PC-3 (cell line): ENCODE measurements at regions not wholly inside any gene's neighbourhood (a gene's known extent, or its start where the extent isn't known, plus 50 kb on each side); places are given as distances from the start of the nearest gene placed in this dataset.
A peak's percentile ranks its signal among the peaks of the same experiment; 100 is the strongest.

Source experiments
- ATAC-seq: fragments of 200-7000 bp; cut with Tn5 transposase; 2 replicates; pipeline ENCODE4 v1.9.1; 2020; ENCODE audit warnings: mild to moderate bottlenecking, moderate library complexity
- BruUV-seq: library from RNA; stranded (reverse); fragments of 400-500 nt; replicated peaks from 2 replicates; lab custom pipeline; 2021; lab: Mats Ljungman, UMichigan
- CTCF ChIA-PET: fragments of 300-600 bp; sonication (Branson Sonifier 250); formaldehyde crosslinking; loops from one replicate; lab custom pipeline; 2022; ENCODE audit warnings: antibody characterized with exemption; lab: Charles Lee
- POLR2A ChIA-PET: fragments of 300-600 bp; sonication (Branson Sonifier 250); formaldehyde crosslinking; loops from one replicate; lab custom pipeline; 2022; ENCODE audit warnings: antibody characterized with exemption; ENCODE audit not compliant: unreplicated experiment; lab: Charles Lee
- DNase-seq: peaks from one replicate; pipeline ENCODE4 v3.0.0-alpha.2; 2015
- H2AFZ ChIP-seq: fragments of 300-600 bp; sonication (generic); 2 replicates; pipeline ENCODE4 v1.6.0; 2016; ENCODE audit warnings: antibody characterized with exemption, low read length
- H3F3A ChIP-seq: fragments of 300-600 bp; sonication (generic); one replicate; pipeline ENCODE4 v1.6.0; 2017; ENCODE audit warnings: antibody characterized with exemption, low read length, control low read depth, mild to moderate bottlenecking; ENCODE audit not compliant: unreplicated experiment
- H3K27ac ChIP-seq: fragments of 300-600 bp; sonication (generic); 2 replicates; pipeline ENCODE4 v1.5.1; 2016; ENCODE audit warnings: mild to moderate bottlenecking, low read length
- H3K27me3 ChIP-seq: fragments of 300-600 bp; sonication (generic); 2 replicates; pipeline ENCODE4 v1.6.1; 2016; ENCODE audit warnings: low read length, mixed read lengths
- H3K36me3 ChIP-seq: fragments of 300-600 bp; sonication (generic); 2 replicates; pipeline ENCODE4 v1.6.1; 2016; ENCODE audit warnings: low read depth, mixed run types, low read length, mixed read lengths
- H3K4me1 ChIP-seq: fragments of 300-600 bp; sonication (generic); 2 replicates; pipeline ENCODE4 v1.5.1; 2016; ENCODE audit warnings: low read length; ENCODE audit not compliant: insufficient read depth
- H3K4me2 ChIP-seq: fragments of 300-600 bp; sonication (generic); 2 replicates; pipeline ENCODE4 v1.6.0; 2016; ENCODE audit warnings: low read length
- H3K4me3 ChIP-seq: fragments of 300-600 bp; sonication (generic); 2 replicates; pipeline ENCODE4 v1.5.1; 2016; ENCODE audit warnings: mild to moderate bottlenecking, low read length, mixed read lengths
- H3K79me2 ChIP-seq: fragments of 300-600 bp; sonication (generic); 2 replicates; pipeline ENCODE4 v1.6.1; 2017; ENCODE audit warnings: low read length, mixed read lengths
- H3K9ac ChIP-seq: fragments of 300-600 bp; sonication (generic); 2 replicates; pipeline ENCODE4 v1.6.0; 2016; ENCODE audit warnings: mild to moderate bottlenecking, low read length
- H3K9me2 ChIP-seq: fragments of 300-600 bp; sonication (generic); replicated peaks from 2 replicates; pipeline ENCODE4 v1.6.1; 2016; ENCODE audit warnings: mixed run types, low read length, mixed read lengths
- H3K9me3 ChIP-seq: fragments of 300-600 bp; sonication (generic); 2 replicates; pipeline ENCODE4 v1.6.1; 2016; ENCODE audit warnings: low read length, mixed read lengths
- H4K20me1 ChIP-seq: fragments of 300-600 bp; sonication (generic); 2 replicates; pipeline ENCODE4 v1.6.1; 2016; ENCODE audit warnings: low read length, mixed read lengths
- EZH2 ChIP-seq: fragments of 300-600 bp; sonication (generic); IDR thresholded peaks from one replicate; pipeline ENCODE4 v1.6.1; 2017; ENCODE audit warnings: antibody characterized with exemption, mild to moderate bottlenecking, low read length; ENCODE audit not compliant: unreplicated experiment
- EZH2phosphoT487 ChIP-seq: fragments of 300-600 bp; sonication (generic); IDR thresholded peaks from 2 replicates; pipeline ENCODE4 v1.6.1; 2018; ENCODE audit warnings: mild to moderate bottlenecking, antibody characterized with exemption, low read length, borderline replicate concordance
- intact Hi-C: fragments of 100-400 bp; cut with micrococcal nuclease; formaldehyde crosslinking; loops from 2 replicates; pipeline ENCODE4 v1.9.0; 2023
- TF ChIP-seq, protein P1 (sequence below): fragments of 300-600 bp; sonication (generic); conservative IDR thresholded peaks from 2 replicates; pipeline ENCODE4 v1.5.1; 2017; ENCODE audit warnings: antibody characterized with exemption, low read depth, mild to moderate bottlenecking, low read length

- Histone ChIP-seq H3K4me1 (peaks cover 41% of the 10 kb centered on the region), H3K4me2 (no peak overlapping the region), H3K27ac (no peak overlapping the region; the same call in 1 of the 2 replicates)
Measured at GRCh38 chr6:1482381-1483166, 93.2 kb downstream of the FOXF2 start.

GRCh38 chr6:1485678-1486077, 96.3 kb downstream of the FOXF2 start:
- H4K20me1 ChIP-seq = no peaks in the 10 kb centered on the region
- intact Hi-C loops = no loop called here
- peak; percentile 91 for ATAC-seq
- ChIA-PET POLR2A (no interaction called here), CTCF (no interaction called here)
- H2AFZ ChIP-seq = no peak overlapping the region
- H3F3A ChIP-seq = no peaks in the 10 kb centered on the region
- H3K27ac ChIP-seq = peak overlapping the region; percentile 53
- BruUV-seq = no TSS peak
- peak overlapping the region; percentile 25 for H3K4me2 ChIP-seq
- H3K79me2 ChIP-seq = no peaks in the 10 kb centered on the region
- no peak overlapping the region for H3K4me3 ChIP-seq
- DNase-seq = peak; percentile 94
- no peaks in the 10 kb centered on the region for H3K36me3 ChIP-seq
- H3K9me2 ChIP-seq = no peaks in the 10 kb centered on the region
- H3K4me1 ChIP-seq = peaks cover 35% of the 10 kb centered on the region
- H3K9ac ChIP-seq = no peak overlapping the region
- H3K27me3 ChIP-seq = no peaks in the 10 kb centered on the region
- H3K9me3 ChIP-seq = no peaks in the 10 kb centered on the region
- TF ChIP-seq EZH2phosphoT487 (no peak), EZH2 (no peak)
- TF ChIP-seq, protein P1, sequence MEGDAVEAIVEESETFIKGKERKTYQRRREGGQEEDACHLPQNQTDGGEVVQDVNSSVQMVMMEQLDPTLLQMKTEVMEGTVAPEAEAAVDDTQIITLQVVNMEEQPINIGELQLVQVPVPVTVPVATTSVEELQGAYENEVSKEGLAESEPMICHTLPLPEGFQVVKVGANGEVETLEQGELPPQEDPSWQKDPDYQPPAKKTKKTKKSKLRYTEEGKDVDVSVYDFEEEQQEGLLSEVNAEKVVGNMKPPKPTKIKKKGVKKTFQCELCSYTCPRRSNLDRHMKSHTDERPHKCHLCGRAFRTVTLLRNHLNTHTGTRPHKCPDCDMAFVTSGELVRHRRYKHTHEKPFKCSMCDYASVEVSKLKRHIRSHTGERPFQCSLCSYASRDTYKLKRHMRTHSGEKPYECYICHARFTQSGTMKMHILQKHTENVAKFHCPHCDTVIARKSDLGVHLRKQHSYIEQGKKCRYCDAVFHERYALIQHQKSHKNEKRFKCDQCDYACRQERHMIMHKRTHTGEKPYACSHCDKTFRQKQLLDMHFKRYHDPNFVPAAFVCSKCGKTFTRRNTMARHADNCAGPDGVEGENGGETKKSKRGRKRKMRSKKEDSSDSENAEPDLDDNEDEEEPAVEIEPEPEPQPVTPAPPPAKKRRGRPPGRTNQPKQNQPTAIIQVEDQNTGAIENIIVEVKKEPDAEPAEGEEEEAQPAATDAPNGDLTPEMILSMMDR = no peak

More at GRCh38 chr6:1482381-1483166, 93.2 kb downstream of the FOXF2 start:
- no peaks in the 10 kb centered on the region for H3K36me3 ChIP-seq
- ATAC-seq = no peak
- DNase-seq = peak; percentile 69
- no peak overlapping the region for H3K4me3 ChIP-seq
- intact Hi-C loops = no loop called here
- H3K27me3 ChIP-seq = no peaks in the 10 kb centered on the region
- ChIA-PET CTCF (no interaction called here), POLR2A (no interaction called here)
- BruUV-seq = no TSS peak
- H3K79me2 ChIP-seq = no peaks in the 10 kb centered on the region
- H3K9ac ChIP-seq = no peak overlapping the region
- H2AFZ ChIP-seq = no peak overlapping the region
- H3F3A ChIP-seq = no peaks in the 10 kb centered on the region
- no peaks in the 10 kb centered on the region for H4K20me1 ChIP-seq
- H3K9me2 ChIP-seq = no peaks in the 10 kb centered on the region
- TF ChIP-seq EZH2phosphoT487 (no peak), EZH2 (no peak)
- TF ChIP-seq, protein P1 = no peak
- H3K9me3 ChIP-seq = no peaks in the 10 kb centered on the region

DNA sequence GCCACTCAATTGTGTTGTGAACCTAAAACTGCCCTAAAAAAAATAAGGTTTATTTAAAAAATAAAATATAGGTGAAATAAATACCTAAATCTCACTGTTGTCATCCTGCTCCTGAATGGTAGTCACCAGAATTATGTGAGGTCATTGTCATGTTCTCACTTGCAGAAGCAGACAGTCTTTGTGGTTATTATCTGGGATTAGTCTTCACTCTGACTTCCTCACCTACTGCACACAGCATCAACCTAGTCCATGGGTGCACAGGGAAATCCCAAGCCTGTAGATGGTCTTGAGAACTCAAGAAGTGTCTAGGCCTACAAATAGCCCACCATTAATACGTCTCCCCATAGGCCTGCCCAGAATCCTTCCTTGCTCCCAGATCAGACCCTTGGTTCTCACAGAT, 97.0 kb downstream of the FOXF2 start:
- ChIA-PET POLR2A (no interaction called here), CTCF (no interaction called here)
- Histone ChIP-seq H3K4me1 (peaks cover 29% of the 10 kb centered on the region), H4K20me1 (no peaks in the 10 kb centered on the region), H3F3A (no peaks in the 10 kb centered on the region), H3K9me3 (no peaks in the 10 kb centered on the region), H3K36me3 (no peaks in the 10 kb centered on the region), H2AFZ (no peak overlapping the region), H3K9me2 (no peaks in the 10 kb centered on the region), H3K9ac (no peak overlapping the region), H3K27ac (no peak overlapping the region; the same call in 1 of the 2 replicates), H3K4me2 (no peak overlapping the region), H3K27me3 (no peaks in the 10 kb centered on the region), H3K79me2 (no peaks in the 10 kb centered on the region), H3K4me3 (no peak overlapping the region)
- ATAC-seq (no peak), DNase-seq (no peak)
- intact Hi-C loops = no loop called here
- no TSS peak for BruUV-seq
- TF ChIP-seq, protein P1 = no peak
- no peak for TF ChIP-seq EZH2phosphoT487
- no peak for TF ChIP-seq EZH2
